GM21447 (cell line): ENCODE measurements at regions not wholly inside any gene's neighbourhood (a gene's known extent, or its start where the extent isn't known, plus 50 kb on each side); places are given as distances from the start of the nearest gene placed in this dataset.

Source experiments
- ATAC-seq: cut with Tn5 transposase; IDR thresholded peaks from one replicate; pipeline ENCODE4 v1.9.1; 2021; ENCODE audit not compliant: unreplicated experiment

GRCh38 chr5:40414922-40415321, 264.8 kb upstream of the PTGER4 start:
- ATAC-seq: no peak

- ATAC-seq: no peak
These were observed 266.0 kb upstream of the PTGER4 start for GRCh38 chr5:40413743-40414142.

GRCh38 chr5:40412771-40413170, 266.9 kb upstream of the PTGER4 start:
- no peak for ATAC-seq

- ATAC-seq: no peak
These were observed 268.6 kb upstream of the PTGER4 start for GRCh38 chr5:40410964-40411635.

- peak; percentile 38 for ATAC-seq
These were observed 269.4 kb upstream of the PTGER4 start for GRCh38 chr5:40410231-40410861.

- no peak for ATAC-seq
These were observed 270.1 kb upstream of the PTGER4 start for GRCh38 chr5:40409601-40410000.

- peak; percentile 30 for ATAC-seq
These were observed 272.9 kb upstream of the PTGER4 start for GRCh38 chr5:40406741-40407211.

GRCh38 chr5:40405996-40406740, 273.5 kb upstream of the PTGER4 start:
- no peak for ATAC-seq

- no peak for ATAC-seq
These were observed 274.5 kb upstream of the PTGER4 start for GRCh38 chr5:40405230-40405629.

- ATAC-seq: peak; percentile 57
These were observed 275.1 kb upstream of the PTGER4 start for GRCh38 chr5:40404613-40405012.

- no peak for ATAC-seq
These were observed 277.7 kb upstream of the PTGER4 start for GRCh38 chr5:40402007-40402364.

- ATAC-seq: peak; percentile 61
These were observed 278.3 kb upstream of the PTGER4 start for GRCh38 chr5:40401284-40402006.

GRCh38 chr5:40400245-40400644, 279.5 kb upstream of the PTGER4 start:
- no peak for ATAC-seq

GRCh38 chr5:40399349-40399748, 280.4 kb upstream of the PTGER4 start:
- ATAC-seq: no peak

- ATAC-seq: no peak
These were observed 281.7 kb upstream of the PTGER4 start for GRCh38 chr5:40397976-40398375.

- no peak for ATAC-seq
These were observed 282.6 kb upstream of the PTGER4 start for GRCh38 chr5:40397091-40397490.

- ATAC-seq: no peak
These were observed 283.4 kb upstream of the PTGER4 start for GRCh38 chr5:40396317-40396716.

GRCh38 chr5:40395251-40395650, 284.5 kb upstream of the PTGER4 start:
- ATAC-seq: no peak

- no peak for ATAC-seq
These were observed 285.0 kb upstream of the PTGER4 start for GRCh38 chr5:40394698-40395097.

GRCh38 chr5:40391642-40392041, 288.1 kb upstream of the PTGER4 start:
- ATAC-seq: no peak
